Mesendoderm (in vitro differentiated cells): ENCODE measurements at regions not wholly inside any gene's neighbourhood (a gene's known extent, or its start where the extent isn't known, plus 50 kb on each side); places are given as distances from the start of the nearest gene placed in this dataset.

Source experiments
- DNase-seq: peaks from one replicate; pipeline ENCODE4 v3.0.0; 2013
- H2AK5ac ChIP-seq: 2 replicates; pipeline ENCODE4 v1.6.1; 2013; ENCODE audit warnings: low read length, inconsistent platforms
- H2BK120ac ChIP-seq: 2 replicates; pipeline ENCODE4 v1.6.1; 2013; ENCODE audit warnings: low read depth, mild to moderate bottlenecking, low read length, moderate library complexity, mixed read lengths
- H2BK15ac ChIP-seq: replicated peaks from 2 replicates; pipeline ENCODE4 v1.6.1; 2013; ENCODE audit warnings: low read depth, mild to moderate bottlenecking, moderate library complexity
- H2BK5ac ChIP-seq: 2 replicates; pipeline ENCODE4 v1.6.1; 2013; ENCODE audit warnings: low read length, inconsistent platforms
- H3K18ac ChIP-seq: 2 replicates; pipeline ENCODE4 v1.6.1; 2013; ENCODE audit warnings: mild to moderate bottlenecking, low read length, mixed read lengths
- H3K23ac ChIP-seq: one replicate; pipeline ENCODE4 v1.6.1; 2013; ENCODE audit warnings: low read length
- H3K27ac ChIP-seq: 2 replicates; pipeline ENCODE4 v1.5.1; 2013; ENCODE audit warnings: low read depth, mild to moderate bottlenecking, inconsistent platforms, low read length, moderate library complexity
- H3K27me3 ChIP-seq: 2 replicates; pipeline ENCODE4 v1.6.1; 2013; ENCODE audit warnings: low read length, control low read depth, mild to moderate bottlenecking, inconsistent platforms; ENCODE audit not compliant: insufficient read depth, poor library complexity
- H3K36me3 ChIP-seq: 2 replicates; pipeline ENCODE4 v1.6.1; 2013; ENCODE audit warnings: low read length, inconsistent platforms; ENCODE audit not compliant: control insufficient read depth, insufficient read depth
- H3K4ac ChIP-seq: one replicate; pipeline ENCODE4 v1.6.1; 2013; ENCODE audit warnings: low read depth, mild to moderate bottlenecking, low read length, moderate library complexity
- H3K4me1 ChIP-seq: 2 replicates; pipeline ENCODE4 v1.6.1; 2013; ENCODE audit warnings: low read depth, low read length, inconsistent platforms; ENCODE audit not compliant: control insufficient read depth
- H3K4me2 ChIP-seq: 2 replicates; pipeline ENCODE4 v1.6.1; 2013; ENCODE audit warnings: low read length
- H3K4me3 ChIP-seq: 2 replicates; pipeline ENCODE4 v1.5.1; 2013; ENCODE audit warnings: mild to moderate bottlenecking, low read length
- H3K56ac ChIP-seq: one replicate; pipeline ENCODE4 v1.6.1; 2013; ENCODE audit warnings: low read length
- H3K79me1 ChIP-seq: 2 replicates; pipeline ENCODE4 v1.6.1; 2013; ENCODE audit warnings: low read length, inconsistent platforms
- H3K79me2 ChIP-seq: 2 replicates; pipeline ENCODE4 v1.6.1; 2013; ENCODE audit warnings: mild to moderate bottlenecking, low read length; ENCODE audit not compliant: control insufficient read depth, insufficient read depth
- H3K9ac ChIP-seq: 2 replicates; pipeline ENCODE4 v1.6.1; 2013; ENCODE audit warnings: low read length, inconsistent platforms
- H4K5ac ChIP-seq: one replicate; pipeline ENCODE4 v1.6.1; 2013; ENCODE audit warnings: low read length
- H4K8ac ChIP-seq: one replicate; pipeline ENCODE4 v1.6.1; 2013; ENCODE audit warnings: low read depth, mild to moderate bottlenecking, control low read depth, low read length, moderate library complexity
- WGBS: extraction: QIAGEN DNeasy Blood & Tissue Kit; methylation state at CpG from one replicate; pipeline ENCODE4 v1.1.7; 2013; ENCODE audit warnings: low lambda C conversion rate, missing lambda C conversion rate; ENCODE audit not compliant: insufficient coverage; ENCODE audit errors: extremely low coverage; 5-methylcytosine and 5-hydroxymethylcytosine counted together

DNA sequence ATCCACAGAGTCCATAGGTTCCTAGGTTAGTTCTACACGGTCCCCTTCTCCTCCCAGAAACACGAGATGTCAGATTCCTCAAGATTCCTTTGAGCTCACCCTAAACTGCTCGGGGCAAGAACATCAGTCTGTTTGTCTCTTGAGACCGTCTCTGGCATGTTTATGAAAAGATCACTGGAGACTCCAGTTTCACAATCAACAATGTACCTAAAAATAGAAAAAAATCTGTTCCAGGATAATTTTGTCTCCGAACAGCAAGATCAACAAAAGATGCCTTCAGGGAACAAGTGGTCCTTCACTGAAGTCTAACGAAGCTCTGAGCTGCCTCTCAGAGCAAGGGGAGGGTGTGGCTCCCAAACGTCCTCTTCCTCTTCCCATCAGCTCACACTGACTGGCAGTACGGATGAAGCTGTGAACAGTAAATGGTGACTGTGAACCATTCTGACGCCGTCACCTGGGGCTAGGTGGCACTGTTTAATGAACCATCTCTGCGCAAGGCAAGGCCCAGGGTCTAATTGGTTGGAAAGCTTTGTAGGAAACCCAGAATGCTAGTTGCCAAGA lies 156.2 kb upstream of the LYZL1 start:
- Histone ChIP-seq H3K27ac (no peak overlapping the region), H3K4ac (peak overlapping the region; percentile 78), H3K18ac (peak overlapping the region; percentile 13), H3K79me2 (no peaks in the 10 kb centered on the region), H2AK5ac (no peak overlapping the region), H3K79me1 (no peaks in the 10 kb centered on the region), H2BK120ac (no peak overlapping the region), H3K9ac (no peak overlapping the region), H3K27me3 (no peaks in the 10 kb centered on the region), H3K23ac (no peak overlapping the region), H3K36me3 (no peaks in the 10 kb centered on the region), H3K4me2 (no peak overlapping the region), H3K56ac (peak overlapping the region; percentile 40), H4K8ac (no peak overlapping the region), H2BK15ac (no peak overlapping the region), H4K5ac (no peak overlapping the region), H3K4me3 (no peak overlapping the region), H2BK5ac (no peak overlapping the region), H3K4me1 (no peaks in the 10 kb centered on the region)
- no CpG with 5 or more reads among the region's 11 CpGs for WGBS
- DNase-seq = peak; percentile 30

DNA sequence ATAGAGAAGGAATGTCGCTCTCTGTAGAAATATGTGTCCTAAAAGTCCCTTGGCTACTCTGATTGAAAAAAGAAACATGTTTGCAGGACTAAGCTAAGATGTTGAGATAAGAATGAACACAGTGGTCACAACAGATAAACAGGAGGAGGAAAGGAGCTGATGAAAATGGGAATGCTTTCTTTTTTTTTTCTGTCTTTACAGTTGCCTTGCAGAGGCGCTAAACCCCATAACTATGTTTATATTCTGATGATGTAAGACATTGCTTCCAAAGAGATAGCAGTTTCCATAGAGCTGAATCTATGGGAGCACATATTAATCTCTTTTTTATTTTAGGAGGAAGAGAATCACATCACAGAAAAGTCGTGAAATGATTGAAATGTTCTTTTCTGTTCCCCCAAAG lies 153.5 kb upstream of the LYZL1 start:
- no peak overlapping the region for H3K56ac ChIP-seq
- H3K36me3 ChIP-seq = no peaks in the 10 kb centered on the region
- no peak overlapping the region for H2AK5ac ChIP-seq
- no peak overlapping the region for H3K18ac ChIP-seq
- H3K4me1 ChIP-seq = no peaks in the 10 kb centered on the region
- no peak overlapping the region for H3K4me3 ChIP-seq
- no peak overlapping the region for H2BK15ac ChIP-seq
- no peak for DNase-seq
- no peak overlapping the region for H4K8ac ChIP-seq
- no CpG with 5 or more reads among the region's 3 CpGs for WGBS
- H2BK5ac ChIP-seq = no peak overlapping the region
- H3K79me1 ChIP-seq = no peaks in the 10 kb centered on the region
- no peak overlapping the region for H2BK120ac ChIP-seq
- no peak overlapping the region for H3K27ac ChIP-seq
- no peak overlapping the region for H3K23ac ChIP-seq
- H3K4me2 ChIP-seq = no peak overlapping the region
- no peak overlapping the region for H3K4ac ChIP-seq
- H3K9ac ChIP-seq = no peak overlapping the region
- no peaks in the 10 kb centered on the region for H3K27me3 ChIP-seq
- H3K79me2 ChIP-seq = no peaks in the 10 kb centered on the region
- no peak overlapping the region for H4K5ac ChIP-seq

DNA sequence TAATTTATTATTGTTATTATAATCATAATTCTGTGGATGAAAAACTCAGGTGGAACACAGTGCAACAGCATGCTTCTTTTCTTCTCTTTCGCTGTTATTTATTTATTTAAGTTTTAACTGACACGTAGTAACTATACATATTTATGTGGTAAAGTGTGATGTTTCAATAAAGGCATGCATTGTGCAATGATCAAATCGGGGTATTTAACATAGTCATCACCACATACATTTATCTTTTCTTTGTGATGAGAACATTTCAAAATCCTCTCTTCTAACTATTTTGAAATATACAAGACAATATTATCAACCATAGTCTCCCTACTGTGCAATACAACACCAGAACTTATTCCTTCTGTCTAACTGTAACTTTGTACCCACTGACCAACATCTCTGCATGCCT lies 152.5 kb upstream of the LYZL1 start:
- Histone ChIP-seq H3K27ac (no peak overlapping the region), H2BK15ac (no peak overlapping the region), H2AK5ac (no peak overlapping the region), H3K4ac (peak overlapping the region; percentile 24), H4K8ac (no peak overlapping the region), H3K4me3 (no peak overlapping the region), H3K23ac (no peak overlapping the region), H4K5ac (no peak overlapping the region), H2BK120ac (peak overlapping the region; percentile 49), H3K4me2 (no peak overlapping the region), H3K56ac (no peak overlapping the region), H3K79me1 (no peaks in the 10 kb centered on the region), H3K18ac (peak overlapping the region; percentile 31), H3K9ac (no peak overlapping the region), H2BK5ac (peak overlapping the region; percentile 13), H3K79me2 (no peaks in the 10 kb centered on the region), H3K27me3 (no peaks in the 10 kb centered on the region), H3K36me3 (no peaks in the 10 kb centered on the region), H3K4me1 (no peaks in the 10 kb centered on the region)
- no CpG with 5 or more reads among the region's 3 CpGs for WGBS
- DNase-seq = no peak

DNA sequence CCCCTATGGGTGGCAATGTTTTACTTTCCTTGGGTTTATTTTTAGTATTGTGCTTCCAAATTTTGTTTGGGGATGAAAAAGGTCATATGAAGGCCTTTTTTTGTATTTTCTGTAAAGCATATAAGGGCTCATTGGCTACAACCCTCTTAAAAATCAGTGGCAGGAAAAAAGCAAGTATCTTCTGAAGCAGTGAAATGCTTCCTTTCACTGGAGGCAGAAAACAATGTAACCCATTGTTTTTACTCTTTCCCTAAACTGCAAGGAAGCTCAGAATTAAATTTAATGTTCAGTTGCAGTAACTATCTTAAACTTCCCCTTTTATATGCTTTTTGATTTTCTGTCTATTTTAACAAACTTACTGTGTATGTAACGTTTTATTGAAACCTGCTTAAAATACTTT lies 148.7 kb upstream of the LYZL1 start:
- H3K18ac ChIP-seq = no peak overlapping the region
- no peaks in the 10 kb centered on the region for H3K27me3 ChIP-seq
- no peak overlapping the region for H3K4me3 ChIP-seq
- H2BK15ac ChIP-seq = peak overlapping the region; percentile 57
- H3K23ac ChIP-seq = no peak overlapping the region
- no peaks in the 10 kb centered on the region for H3K36me3 ChIP-seq
- H2BK5ac ChIP-seq = no peak overlapping the region
- H3K79me1 ChIP-seq = peaks cover 2% of the 10 kb centered on the region
- H2AK5ac ChIP-seq = no peak overlapping the region
- no CpG with 5 or more reads among the region's 1 CpG for WGBS
- no peaks in the 10 kb centered on the region for H3K4me1 ChIP-seq
- no peak overlapping the region for H3K9ac ChIP-seq
- H3K4me2 ChIP-seq = no peak overlapping the region
- no peaks in the 10 kb centered on the region for H3K79me2 ChIP-seq
- H4K5ac ChIP-seq = no peak overlapping the region
- H4K8ac ChIP-seq = no peak overlapping the region
- no peak overlapping the region for H3K4ac ChIP-seq
- no peak for DNase-seq
- no peak overlapping the region for H3K27ac ChIP-seq
- H2BK120ac ChIP-seq = no peak overlapping the region
- no peak overlapping the region for H3K56ac ChIP-seq

DNA sequence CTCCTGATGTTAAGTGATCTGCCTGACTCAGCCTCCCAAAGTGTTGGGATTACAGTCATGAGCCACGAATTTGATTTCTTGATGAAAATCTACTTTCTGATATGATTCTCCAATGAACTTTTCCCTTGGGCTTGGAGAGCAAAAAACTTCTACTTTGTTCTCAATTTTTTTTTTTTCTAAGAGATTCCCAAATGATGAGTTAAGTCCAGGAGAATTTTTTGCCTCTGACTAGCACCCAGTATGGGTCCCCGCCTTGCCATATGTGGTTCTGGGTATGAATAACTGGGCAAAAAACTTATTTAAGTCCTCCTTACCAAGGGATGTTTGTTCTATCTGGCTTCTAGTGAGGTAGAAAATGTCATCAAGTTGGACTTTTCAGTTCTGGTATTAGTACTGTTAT lies 147.9 kb upstream of the LYZL1 start:
- H3K4me1 ChIP-seq = no peaks in the 10 kb centered on the region
- peaks cover 2% of the 10 kb centered on the region for H3K79me1 ChIP-seq
- peak overlapping the region; percentile 62 for H2BK120ac ChIP-seq
- H2BK15ac ChIP-seq = no peak overlapping the region
- no peak overlapping the region for H2AK5ac ChIP-seq
- H3K27me3 ChIP-seq = no peaks in the 10 kb centered on the region
- H3K27ac ChIP-seq = peak overlapping the region; percentile 80
- H3K4me3 ChIP-seq = no peak overlapping the region
- H4K8ac ChIP-seq = no peak overlapping the region
- peak overlapping the region; percentile 75 for H3K56ac ChIP-seq
- H3K23ac ChIP-seq = no peak overlapping the region
- no peak overlapping the region for H4K5ac ChIP-seq
- WGBS = no CpG with 5 or more reads among the region's 2 CpGs
- H3K18ac ChIP-seq = no peak overlapping the region
- H3K79me2 ChIP-seq = no peaks in the 10 kb centered on the region
- no peaks in the 10 kb centered on the region for H3K36me3 ChIP-seq
- no peak overlapping the region for H3K4me2 ChIP-seq
- peak overlapping the region; percentile 6 for H3K9ac ChIP-seq
- H3K4ac ChIP-seq = peak overlapping the region; percentile 95
- peak; percentile 87 for DNase-seq
- H2BK5ac ChIP-seq = peak overlapping the region; percentile 88

DNA sequence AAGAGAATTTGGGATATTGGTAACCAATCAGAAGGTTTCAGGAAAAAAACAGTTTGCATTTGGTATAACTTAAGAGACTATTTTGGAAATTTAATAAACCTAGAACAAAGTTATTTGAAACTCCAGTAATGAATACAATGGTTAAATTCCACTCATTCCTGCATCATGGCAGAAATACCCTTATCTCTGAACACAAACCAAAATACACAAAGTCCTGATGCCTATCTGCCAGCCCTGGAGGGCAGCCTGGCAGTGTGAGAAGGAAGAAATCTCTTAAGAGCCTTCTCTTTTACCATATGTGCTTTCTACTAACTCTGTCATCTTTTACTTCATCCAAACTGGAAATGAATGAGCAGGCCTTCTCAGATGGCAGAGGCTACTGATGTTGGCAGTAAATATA lies 147.1 kb upstream of the LYZL1 start:
- Histone ChIP-seq H3K79me2 (no peaks in the 10 kb centered on the region), H3K27ac (peak overlapping the region; percentile 62), H2AK5ac (no peak overlapping the region), H3K36me3 (no peaks in the 10 kb centered on the region), H3K4me2 (no peak overlapping the region), H4K5ac (no peak overlapping the region), H3K56ac (no peak overlapping the region), H3K27me3 (no peaks in the 10 kb centered on the region), H3K9ac (no peak overlapping the region), H3K4me1 (no peaks in the 10 kb centered on the region), H3K4ac (no peak overlapping the region), H4K8ac (no peak overlapping the region), H3K79me1 (peaks cover 2% of the 10 kb centered on the region), H2BK120ac (no peak overlapping the region), H2BK15ac (no peak overlapping the region), H3K23ac (no peak overlapping the region), H3K4me3 (no peak overlapping the region), H2BK5ac (peak overlapping the region; percentile 31), H3K18ac (no peak overlapping the region)
- DNase-seq = peak; percentile 93
